GM12892 (cell line): ENCODE measurements at regions not wholly inside any gene's neighbourhood (a gene's known extent, or its start where the extent isn't known, plus 50 kb on each side); places are given as distances from the start of the nearest gene placed in this dataset.

ENCODE experiments used
- POLR2A ChIP-seq: IDR thresholded peaks from 2 replicates; pipeline ENCODE4 v1.6.1; 2011; ENCODE audit warnings: low read depth, low read length, control low read depth
- POLR2AphosphoS5 ChIP-seq: IDR thresholded peaks from 2 replicates; pipeline ENCODE4 v1.6.1; 2011; ENCODE audit warnings: low read depth, low read length, control low read depth
- TAF1 ChIP-seq: IDR thresholded peaks from 2 replicates; pipeline ENCODE4 v1.6.1; 2011; ENCODE audit warnings: low read depth, mild to moderate bottlenecking, control low read depth, low read length, borderline replicate concordance

DNA sequence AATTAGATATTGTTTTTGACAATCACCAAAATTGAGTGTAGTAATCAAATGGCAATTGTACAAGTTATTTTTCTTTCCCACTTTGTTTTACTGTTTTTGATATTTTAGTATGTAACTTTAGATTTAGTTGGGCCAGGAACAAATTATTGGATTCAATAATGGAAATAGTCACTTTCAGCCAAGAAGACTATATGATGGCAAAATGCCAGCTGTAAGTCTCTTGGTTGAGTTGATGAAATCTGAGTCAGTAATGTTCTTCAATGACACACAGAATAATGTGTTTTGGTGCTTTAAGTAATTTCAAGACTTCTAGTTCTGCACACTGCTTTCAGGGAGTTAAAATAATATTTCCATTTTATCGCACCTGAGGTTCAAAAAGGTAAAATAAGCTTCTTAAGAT, 2022.0 kb upstream of the CELF4 start:
- no peak for TF ChIP-seq POLR2A
- no peak for TF ChIP-seq POLR2AphosphoS5
- TF ChIP-seq TAF1 = no peak
